Neural crest cell (in vitro differentiated cells): ENCODE measurements at regions not wholly inside any gene's neighbourhood (a gene's known extent, or its start where the extent isn't known, plus 50 kb on each side); places are given as distances from the start of the nearest gene placed in this dataset.

Experiments used
- DNase-seq: peaks from one replicate; pipeline ENCODE4 v3.0.0; 2021; ENCODE audit warnings: low read depth, mixed read lengths, low spot score
- H3K27ac Mint-ChIP-seq: one replicate; pipeline ENCODE4 v1.8.0; 2021; ENCODE audit warnings: mild to moderate bottlenecking, mixed read lengths; ENCODE audit not compliant: unreplicated experiment
- H3K27me3 Mint-ChIP-seq: 2 replicates; pipeline ENCODE4 v1.8.0; 2021; ENCODE audit warnings: low read depth, mild to moderate bottlenecking, mixed read lengths
- H3K36me3 Mint-ChIP-seq: 2 replicates; pipeline ENCODE4 v1.8.0; 2021; ENCODE audit warnings: low read depth, mild to moderate bottlenecking, mixed read lengths
- H3K4me1 Mint-ChIP-seq: 2 replicates; pipeline ENCODE4 v1.8.0; 2021; ENCODE audit warnings: mixed read lengths
- H3K4me3 Mint-ChIP-seq: one replicate; pipeline ENCODE4 v1.8.0; 2021; ENCODE audit warnings: mild to moderate bottlenecking, mixed read lengths
- H3K9me3 Mint-ChIP-seq: 2 replicates; pipeline ENCODE4 v1.8.0; 2021; ENCODE audit warnings: mixed read lengths
- TF ChIP-seq, protein P1 (sequence below): fragments of 200-600 bp; sonication (generic); conservative IDR thresholded peaks from 2 replicates; pipeline ENCODE4 v1.5.0; 2021; ENCODE audit warnings: antibody characterized with exemption, mild to moderate bottlenecking

DNA sequence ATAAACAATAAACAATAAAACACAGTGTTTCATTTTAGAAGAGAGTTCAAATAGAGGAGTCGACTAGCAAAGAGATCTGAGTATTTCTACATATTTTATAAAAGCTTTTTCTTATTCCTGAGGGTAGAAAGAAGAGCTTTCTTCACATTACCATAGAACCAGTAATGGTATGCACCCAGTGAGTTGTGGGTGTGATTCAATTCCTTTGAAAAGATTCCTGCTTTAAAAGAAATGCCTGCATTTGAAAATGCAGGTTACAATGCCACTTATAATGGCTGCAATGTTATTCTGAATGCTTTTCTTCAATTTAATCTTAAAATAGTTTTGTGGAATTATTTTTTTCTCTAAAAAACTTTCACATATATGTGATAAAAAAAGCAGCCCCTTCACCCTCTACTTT, 178.1 kb downstream of the CDC14C start:
- TF ChIP-seq, protein P1, sequence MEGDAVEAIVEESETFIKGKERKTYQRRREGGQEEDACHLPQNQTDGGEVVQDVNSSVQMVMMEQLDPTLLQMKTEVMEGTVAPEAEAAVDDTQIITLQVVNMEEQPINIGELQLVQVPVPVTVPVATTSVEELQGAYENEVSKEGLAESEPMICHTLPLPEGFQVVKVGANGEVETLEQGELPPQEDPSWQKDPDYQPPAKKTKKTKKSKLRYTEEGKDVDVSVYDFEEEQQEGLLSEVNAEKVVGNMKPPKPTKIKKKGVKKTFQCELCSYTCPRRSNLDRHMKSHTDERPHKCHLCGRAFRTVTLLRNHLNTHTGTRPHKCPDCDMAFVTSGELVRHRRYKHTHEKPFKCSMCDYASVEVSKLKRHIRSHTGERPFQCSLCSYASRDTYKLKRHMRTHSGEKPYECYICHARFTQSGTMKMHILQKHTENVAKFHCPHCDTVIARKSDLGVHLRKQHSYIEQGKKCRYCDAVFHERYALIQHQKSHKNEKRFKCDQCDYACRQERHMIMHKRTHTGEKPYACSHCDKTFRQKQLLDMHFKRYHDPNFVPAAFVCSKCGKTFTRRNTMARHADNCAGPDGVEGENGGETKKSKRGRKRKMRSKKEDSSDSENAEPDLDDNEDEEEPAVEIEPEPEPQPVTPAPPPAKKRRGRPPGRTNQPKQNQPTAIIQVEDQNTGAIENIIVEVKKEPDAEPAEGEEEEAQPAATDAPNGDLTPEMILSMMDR = no peak
- H3K4me3 Mint-ChIP-seq = peak overlapping the region; percentile 26
- peaks cover 27% of the 10 kb centered on the region for H3K4me1 Mint-ChIP-seq
- no peaks in the 10 kb centered on the region for H3K27me3 Mint-ChIP-seq
- H3K27ac Mint-ChIP-seq = no peak overlapping the region
- H3K9me3 Mint-ChIP-seq = peaks cover 6% of the 10 kb centered on the region
- H3K36me3 Mint-ChIP-seq = peaks cover 4% of the 10 kb centered on the region
- no peak for DNase-seq

DNA sequence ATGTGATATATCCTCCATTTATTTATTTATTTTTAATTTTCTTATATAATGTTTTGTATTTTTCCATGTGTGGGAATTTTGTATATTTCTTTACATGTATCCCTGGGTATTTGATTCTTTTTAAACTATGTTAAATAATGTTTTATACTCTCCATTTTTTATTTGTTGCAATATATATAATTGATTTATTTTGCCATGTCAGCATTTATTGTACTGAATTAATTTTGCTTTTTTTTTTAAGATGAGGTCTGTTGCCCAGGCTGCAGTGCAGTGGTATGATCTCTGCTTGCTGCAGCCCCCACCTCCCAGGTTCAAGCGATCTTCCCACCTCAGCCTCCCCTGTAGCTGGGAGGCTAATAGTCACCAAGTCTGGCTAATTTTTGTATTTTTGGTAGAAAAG, 187.4 kb downstream of the CDC14C start:
- TF ChIP-seq, protein P1 = no peak
- Mint-ChIP-seq H3K27me3 (no peaks in the 10 kb centered on the region), H3K4me3 (no peak overlapping the region), H3K4me1 (no peaks in the 10 kb centered on the region), H3K36me3 (peaks cover 7% of the 10 kb centered on the region), H3K27ac (no peak overlapping the region), H3K9me3 (peaks cover 8% of the 10 kb centered on the region)
- no peak for DNase-seq

- Mint-ChIP-seq H3K9me3 (peaks cover 3% of the 10 kb centered on the region), H3K27me3 (no peaks in the 10 kb centered on the region), H3K4me3 (no peak overlapping the region), H3K27ac (no peak overlapping the region), H3K36me3 (peaks cover 3% of the 10 kb centered on the region), H3K4me1 (no peaks in the 10 kb centered on the region)
- DNase-seq = no peak
- TF ChIP-seq, protein P1 = no peak
Measured at GRCh38 chr7:49112222-49112621, 187.9 kb downstream of the CDC14C start.

DNA sequence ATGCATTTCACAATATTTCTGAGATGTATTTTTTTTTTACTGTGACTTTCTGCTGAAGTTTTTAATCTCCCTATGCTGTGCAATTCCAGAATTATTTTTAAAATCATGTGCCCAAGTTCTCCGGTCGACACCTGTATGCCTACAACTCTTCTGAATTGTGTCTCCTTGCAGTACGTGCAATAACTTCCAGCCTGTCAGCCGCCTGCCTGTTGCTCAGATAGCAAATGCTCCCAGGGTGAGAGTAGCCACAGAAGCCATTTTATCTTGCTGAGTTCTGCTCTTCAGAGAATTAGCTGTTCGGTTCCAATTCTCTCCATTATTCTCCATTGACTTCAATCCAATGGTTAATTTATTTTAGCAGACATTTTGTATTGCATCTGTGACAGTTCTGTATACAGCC, 188.3 kb downstream of the CDC14C start:
- H3K27ac Mint-ChIP-seq = no peak overlapping the region
- DNase-seq = no peak
- TF ChIP-seq, protein P1 = no peak
- no peaks in the 10 kb centered on the region for H3K27me3 Mint-ChIP-seq
- no peaks in the 10 kb centered on the region for H3K4me1 Mint-ChIP-seq
- H3K9me3 Mint-ChIP-seq = peaks cover 3% of the 10 kb centered on the region
- no peak overlapping the region for H3K4me3 Mint-ChIP-seq
- H3K36me3 Mint-ChIP-seq = peaks cover 3% of the 10 kb centered on the region

- Mint-ChIP-seq H3K4me3 (no peak overlapping the region), H3K4me1 (no peaks in the 10 kb centered on the region), H3K36me3 (no peaks in the 10 kb centered on the region), H3K27me3 (no peaks in the 10 kb centered on the region), H3K9me3 (peaks cover 2% of the 10 kb centered on the region), H3K27ac (no peak overlapping the region)
- no peak for DNase-seq
- TF ChIP-seq, protein P1 = no peak
Measured at GRCh38 chr7:49119706-49120105, 195.4 kb downstream of the CDC14C start.

- TF ChIP-seq, protein P1 = no peak
- Mint-ChIP-seq H3K9me3 (peaks cover 2% of the 10 kb centered on the region), H3K4me3 (no peak overlapping the region), H3K36me3 (no peaks in the 10 kb centered on the region), H3K4me1 (peaks cover 4% of the 10 kb centered on the region), H3K27ac (no peak overlapping the region), H3K27me3 (no peaks in the 10 kb centered on the region)
- no peak for DNase-seq
Measured at GRCh38 chr7:49125246-49125645, 200.9 kb downstream of the CDC14C start.
